Esophagus muscularis mucosa (tissue), 4 donors: ENCODE measurements at regions not wholly inside any gene's neighbourhood (a gene's known extent, or its start where the extent isn't known, plus 50 kb on each side); places are given as distances from the start of the nearest gene placed in this dataset.

ENCODE experiments used
- DNase-seq: peaks from one replicate; pipeline ENCODE4 v3.0.0-alpha.2; 2017; ENCODE audit errors: extremely low spot score
- H3K27ac ChIP-seq, 4 donors: fragments of 200-600 bp; sonication (generic); replicated peaks in 1 of 4; 1 replicate in 3 of 4; 2 replicates in 1 of 4; pipeline ENCODE4 v1.5.1; 2016 to 2019; ENCODE audit warnings: mild to moderate bottlenecking in 1 of 4
- H3K27me3 ChIP-seq, 4 donors: fragments of 200-600 bp; sonication (generic); one replicate each; pipeline versions ENCODE4 v1.5.1 to v1.6.0; 2016 to 2019
- H3K36me3 ChIP-seq, 4 donors: fragments of 200-600 bp; sonication (generic); one replicate each; pipeline ENCODE4 v1.5.1; 2016 to 2019
- H3K4me1 ChIP-seq, 4 donors: fragments of 200-600 bp; sonication (generic); one replicate each; pipeline ENCODE4 v1.5.1; 2016 to 2019
- H3K4me3 ChIP-seq, 4 donors: fragments of 200-600 bp; sonication (generic); 1 replicate in 2 of 4; 2 replicates in 2 of 4; pipeline ENCODE4 v1.5.1; 2016 to 2019; ENCODE audit warnings: mild to moderate bottlenecking in 4 of 4, moderate library complexity in 1 of 4
- H3K9me3 ChIP-seq, 4 donors: fragments of 200-600 bp; sonication (generic); 1 replicate in 3 of 4; 2 replicates in 1 of 4; pipeline ENCODE4 v1.5.1; 2016 to 2019
- EP300 ChIP-seq: sonication (generic); formaldehyde crosslinking; IDR thresholded peaks from one replicate; pipeline ENCODE4 v1.6.1; 2017; ENCODE audit warnings: antibody characterized with exemption
- POLR2A ChIP-seq: fragments of 450-650 bp; IDR thresholded peaks from one replicate; pipeline ENCODE4 v1.6.1; 2017; ENCODE audit warnings: antibody characterized with exemption, moderate library complexity, mild to moderate bottlenecking, low read depth
- POLR2AphosphoS5 ChIP-seq, 2 donors: sonication (generic); formaldehyde crosslinking; IDR thresholded peaks; one replicate each; pipeline ENCODE4 v1.6.1; 2017; ENCODE audit warnings: antibody characterized with exemption in 2 of 2
- WGBS: methylation state at CpG from one replicate; pipeline ENCODE4 v1.1.5; 2018; 5-methylcytosine and 5-hydroxymethylcytosine counted together
- intact Hi-C: fragments of 100-400 bp; cut with DNase I; formaldehyde crosslinking; loops from one replicate; pipeline ENCODE4 v1.15.1; 2023
- TF ChIP-seq, protein P1 (sequence below), 3 experiments: fragments of 200-600 bp in 2 of 3; fragments of 450-650 bp in 1 of 3; sonication (generic) in 2 of 3; IDR thresholded peaks; one replicate each; pipeline ENCODE4 v1.5.1; 2017 to 2019; ENCODE audit warnings: antibody characterized with exemption in 3 of 3, mild to moderate bottlenecking in 2 of 3, moderate library complexity in 1 of 3

DNA sequence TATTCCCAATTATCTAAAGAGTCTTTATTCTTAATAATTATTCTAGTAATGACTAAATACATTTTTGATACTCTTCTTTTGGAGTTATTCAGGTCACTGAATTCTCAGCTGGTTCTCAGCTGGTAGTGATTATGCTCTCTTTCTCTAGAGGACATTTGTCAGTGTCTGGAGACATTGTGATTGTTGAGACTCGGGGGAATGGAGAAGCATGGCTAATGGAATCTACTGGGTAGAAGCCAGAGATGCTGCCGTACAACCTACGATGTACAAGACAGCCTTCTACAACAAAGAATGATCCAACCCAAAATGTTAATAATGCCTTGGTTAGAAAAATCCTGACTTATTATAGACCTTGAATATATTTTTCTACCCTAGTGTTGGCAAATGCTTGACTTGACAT is 149.2 kb upstream of the ANKRD50 start:
- no peaks in the 10 kb centered on the region for H3K36me3 ChIP-seq
- intact Hi-C loops, result no loop called here
- H3K27ac ChIP-seq, result no peak overlapping the region
- no peak overlapping the region for H3K4me3 ChIP-seq
- DNase-seq, result no peak
- 82% methylated on average over 3 of the region's 3 CpGs for WGBS
- no peak for TF ChIP-seq EP300
- TF ChIP-seq POLR2AphosphoS5 (IDR thresholded peaks at IDR 0.05), result no peak
- TF ChIP-seq, protein P1, sequence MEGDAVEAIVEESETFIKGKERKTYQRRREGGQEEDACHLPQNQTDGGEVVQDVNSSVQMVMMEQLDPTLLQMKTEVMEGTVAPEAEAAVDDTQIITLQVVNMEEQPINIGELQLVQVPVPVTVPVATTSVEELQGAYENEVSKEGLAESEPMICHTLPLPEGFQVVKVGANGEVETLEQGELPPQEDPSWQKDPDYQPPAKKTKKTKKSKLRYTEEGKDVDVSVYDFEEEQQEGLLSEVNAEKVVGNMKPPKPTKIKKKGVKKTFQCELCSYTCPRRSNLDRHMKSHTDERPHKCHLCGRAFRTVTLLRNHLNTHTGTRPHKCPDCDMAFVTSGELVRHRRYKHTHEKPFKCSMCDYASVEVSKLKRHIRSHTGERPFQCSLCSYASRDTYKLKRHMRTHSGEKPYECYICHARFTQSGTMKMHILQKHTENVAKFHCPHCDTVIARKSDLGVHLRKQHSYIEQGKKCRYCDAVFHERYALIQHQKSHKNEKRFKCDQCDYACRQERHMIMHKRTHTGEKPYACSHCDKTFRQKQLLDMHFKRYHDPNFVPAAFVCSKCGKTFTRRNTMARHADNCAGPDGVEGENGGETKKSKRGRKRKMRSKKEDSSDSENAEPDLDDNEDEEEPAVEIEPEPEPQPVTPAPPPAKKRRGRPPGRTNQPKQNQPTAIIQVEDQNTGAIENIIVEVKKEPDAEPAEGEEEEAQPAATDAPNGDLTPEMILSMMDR (IDR thresholded peaks at IDR 0.05), result no peak
- no peak for TF ChIP-seq POLR2A
- no peaks in the 10 kb centered on the region for H3K9me3 ChIP-seq
- H3K27me3 ChIP-seq, result no peaks in the 10 kb centered on the region
- no peaks in the 10 kb centered on the region for H3K4me1 ChIP-seq

GRCh38 chr4:124854968-124855367 is 142.4 kb upstream of the ANKRD50 start:
- H3K4me1 ChIP-seq, result no peaks in the 10 kb centered on the region
- H3K27ac ChIP-seq, result no peak overlapping the region
- H3K36me3 ChIP-seq, result no peaks in the 10 kb centered on the region
- no peaks in the 10 kb centered on the region for H3K9me3 ChIP-seq
- WGBS, result 93% methylated on average over 3 of the region's 3 CpGs
- H3K27me3 ChIP-seq, result no peaks in the 10 kb centered on the region
- no peak overlapping the region for H3K4me3 ChIP-seq
- TF ChIP-seq POLR2AphosphoS5 (IDR thresholded peaks at IDR 0.05) (no peak), POLR2A (no peak), EP300 (no peak)
- TF ChIP-seq, protein P1 (IDR thresholded peaks at IDR 0.05), result no peak
- intact Hi-C loops, result no loop called here
- no peak for DNase-seq

GRCh38 chr4:124851741-124852140 is 139.2 kb upstream of the ANKRD50 start:
- Histone ChIP-seq H3K4me1 (no peaks in the 10 kb centered on the region), H3K27me3 (no peaks in the 10 kb centered on the region), H3K9me3 (no peaks in the 10 kb centered on the region), H3K36me3 (no peaks in the 10 kb centered on the region), H3K4me3 (no peak overlapping the region), H3K27ac (no peak overlapping the region)
- 89% methylated on average over 2 of the region's 2 CpGs for WGBS
- no peak for DNase-seq
- TF ChIP-seq, protein P1 (IDR thresholded peaks at IDR 0.05), result no peak
- no peak for TF ChIP-seq POLR2AphosphoS5 (IDR thresholded peaks at IDR 0.05)
- TF ChIP-seq POLR2A, result no peak
- TF ChIP-seq EP300, result no peak
- intact Hi-C loops, result no loop called here

GRCh38 chr4:124846306-124846705 is 133.8 kb upstream of the ANKRD50 start:
- DNase-seq, result no peak
- TF ChIP-seq POLR2AphosphoS5 (IDR thresholded peaks at IDR 0.05), result no peak
- H3K27ac ChIP-seq, result no peak overlapping the region
- H3K36me3 ChIP-seq, result no peaks in the 10 kb centered on the region
- no peak overlapping the region for H3K4me3 ChIP-seq
- peaks cover 0 to 7% (median 0%) of the 10 kb centered on the region in 4 donors for H3K9me3 ChIP-seq
- intact Hi-C loops, result no loop called here
- H3K4me1 ChIP-seq, result no peaks in the 10 kb centered on the region
- WGBS, result 73% methylated on average over 5 of the region's 5 CpGs
- no peaks in the 10 kb centered on the region for H3K27me3 ChIP-seq

- Histone ChIP-seq H3K36me3 (no peaks in the 10 kb centered on the region), H3K4me1 (no peaks in the 10 kb centered on the region), H3K27ac (no peak overlapping the region), H3K27me3 (no peaks in the 10 kb centered on the region), H3K4me3 (no peak overlapping the region), H3K9me3 (peaks cover 0 to 33% (median 16%) of the 10 kb centered on the region in 4 donors)
- 61% methylated on average over 3 of the region's 3 CpGs for WGBS
- TF ChIP-seq POLR2AphosphoS5 (IDR thresholded peaks at IDR 0.05) (no peak), EP300 (no peak), POLR2A (no peak)
- TF ChIP-seq, protein P1 (IDR thresholded peaks at IDR 0.05), result no peak
- DNase-seq, result no peak
- intact Hi-C loops, result no loop called here
Measured at GRCh38 chr4:124839786-124840390, 127.4 kb upstream of the ANKRD50 start.
